ENCODE measurements at regions not wholly inside any gene's neighbourhood (a gene's known extent, or its start where the extent isn't known, plus 50 kb on each side); places are given as distances from the start of the nearest gene placed in this dataset.

DNA sequence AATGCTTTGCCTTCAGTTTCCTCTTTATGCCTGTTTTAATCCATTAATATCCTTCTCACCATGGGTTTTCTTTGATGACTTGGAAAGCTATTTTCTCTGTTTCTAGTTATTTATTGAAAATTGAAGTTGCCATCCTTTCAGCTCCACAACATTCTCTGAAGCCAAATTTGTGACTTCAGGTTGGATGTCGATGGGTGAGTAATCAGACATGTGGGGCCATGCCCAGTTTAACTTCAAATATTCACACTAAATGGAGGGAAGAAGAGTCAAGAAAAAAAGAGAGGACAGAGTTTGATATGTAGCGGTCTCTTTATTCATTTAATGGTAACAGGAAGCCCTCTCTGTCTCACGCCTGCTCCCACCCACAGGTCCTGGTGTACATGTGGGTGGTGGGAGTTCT, 89.1 kb upstream of the RIPOR2 start:
- no peak overlapping the region for H3K9ac ChIP-seq (ENCODE audit: control insufficient read depth, insufficient read depth, low read length)
- H3K79me2 ChIP-seq (ENCODE audit: control insufficient read depth, insufficient read depth, low read length) = no peaks in the 10 kb centered on the region
- in situ Hi-C loops (cut with MboI) (no loop called here), intact Hi-C loops (cut with micrococcal nuclease; ENCODE audit: unreplicated experiment) (loop anchor here (10.0 kb wide), 1 partner anchor 310 kb away; the partner anchor contains the start of gene C6orf62)
- ATAC-seq (no peak), FAIRE-seq (no peak), DNase-seq (ENCODE audit: low read depth, low spot score) (no peak)
- ChIA-PET SMC1A (ENCODE audit: uncharacterized antibody, unreplicated experiment) (interaction anchor here (0.6 to 6.9 kb wide), 16 partner anchors 8 to 230 kb away, joined by 3 to 126 read pairs (median 6); no protein-coding TSS in a partner anchor), CTCF (interaction anchor here (1.0 to 18.8 kb wide), 12 partner anchors 11 to 531 kb away, joined by 3 to 314 read pairs (median 50); partner anchors contain the start of gene RIPOR2), RAD21 (ENCODE audit: unreplicated experiment) (interaction anchor here (0.7 to 5.3 kb wide), 9 partner anchors 18 to 246 kb away, joined by 3 to 134 read pairs (median 27); partner anchors contain the start of gene RIPOR2), POLR2A (no interaction called here)
- H3K36me3 ChIP-seq (ENCODE audit: control insufficient read depth in 2 of 2, insufficient read depth in 2 of 2, low read length in 1 of 2) = no peaks in the 10 kb centered on the region
- H2AFZ ChIP-seq (ENCODE audit: control insufficient read depth, low read depth, low read length) = no peak overlapping the region
- H3K27ac ChIP-seq (ENCODE audit: control insufficient read depth, insufficient read depth) = no peak overlapping the region
- peaks cover 7% of the 10 kb centered on the region for H3K4me1 ChIP-seq (ENCODE audit: control insufficient read depth, insufficient read depth, low read length)
- H3K9me3 ChIP-seq (replicated peaks; ENCODE audit: control insufficient read depth, insufficient read depth, low read length) = no peaks in the 10 kb centered on the region
- no peak overlapping the region for H3K4me3 ChIP-seq
- H3K4me2 ChIP-seq (ENCODE audit: control insufficient read depth, insufficient read depth) = no peak overlapping the region
- no TSS peak for BruUV-seq (replicated peaks)
- TF ChIP-seq LARP7 (IDR thresholded peaks at IDR 0.05) = no peak
- TF ChIP-seq MLLT1 (IDR thresholded peaks at IDR 0.05) = no peak
- no peaks in the 10 kb centered on the region for H4K20me1 ChIP-seq (ENCODE audit: control insufficient read depth, insufficient read depth)
- WGBS (ENCODE audit: insufficient coverage, insufficient replicate concordance, low lambda C conversion rate, missing lambda C conversion rate) = 98% methylated on average over 3 of the region's 3 CpGs
- H3K27me3 ChIP-seq (replicated peaks in 1 of 2; ENCODE audit: control insufficient read depth in 2 of 2, insufficient read depth in 2 of 2, low read length in 1 of 2) = no peaks in the 10 kb centered on the region

GRCh38 chr6:25025248-25025918, 89.6 kb upstream of the RIPOR2 start:
- ChIA-PET RAD21 (ENCODE audit: unreplicated experiment) (interaction anchor here (0.6 to 5.3 kb wide), 21 partner anchors 8 to 246 kb away, joined by 3 to 134 read pairs (median 12); partner anchors contain the start of gene RIPOR2), POLR2A (interaction anchor here (0.5 to 5.6 kb wide), 11 partner anchors 8 to 361 kb away, joined by 3 to 32 read pairs (median 9); partner anchors contain the start of gene C6orf62), CTCF (interaction anchor here (0.7 to 18.8 kb wide), 27 partner anchors 7 to 790 kb away, joined by 3 to 314 read pairs (median 9); partner anchors contain the start of gene RIPOR2), SMC1A (ENCODE audit: uncharacterized antibody, unreplicated experiment) (interaction anchor here (0.6 to 6.9 kb wide), 27 partner anchors 8 to 246 kb away, joined by 3 to 126 read pairs (median 10); no protein-coding TSS in a partner anchor)
- intact Hi-C loops (cut with micrococcal nuclease; ENCODE audit: unreplicated experiment) = loop anchor here (10.0 kb wide), 1 partner anchor 311 kb away; the partner anchor contains the start of gene C6orf62
- Histone ChIP-seq H4K20me1 (ENCODE audit: control insufficient read depth, insufficient read depth) (no peaks in the 10 kb centered on the region), H3K4me1 (ENCODE audit: control insufficient read depth, insufficient read depth, low read length) (peaks cover 7% of the 10 kb centered on the region), H3K4me3 (no peak overlapping the region), H3K27me3 (replicated peaks in 1 of 2; ENCODE audit: control insufficient read depth in 2 of 2, insufficient read depth in 2 of 2, low read length in 1 of 2) (no peaks in the 10 kb centered on the region), H3K36me3 (ENCODE audit: control insufficient read depth in 2 of 2, insufficient read depth in 2 of 2, low read length in 1 of 2) (no peaks in the 10 kb centered on the region), H2AFZ (ENCODE audit: control insufficient read depth, low read depth, low read length) (no peak overlapping the region), H3K9me3 (replicated peaks; ENCODE audit: control insufficient read depth, insufficient read depth, low read length) (no peaks in the 10 kb centered on the region), H3K4me2 (ENCODE audit: control insufficient read depth, insufficient read depth) (no peak overlapping the region), H3K9ac (ENCODE audit: control insufficient read depth, insufficient read depth, low read length) (no peak overlapping the region), H3K79me2 (ENCODE audit: control insufficient read depth, insufficient read depth, low read length) (no peaks in the 10 kb centered on the region), H3K27ac (ENCODE audit: control insufficient read depth, insufficient read depth) (no peak overlapping the region)
- WGBS (ENCODE audit: insufficient coverage, insufficient replicate concordance, low lambda C conversion rate, missing lambda C conversion rate) = 58% methylated on average over 4 of the region's 4 CpGs
- DNase-seq (ENCODE audit: low read depth, low spot score) (no peak), ATAC-seq (no peak), FAIRE-seq (no peak)
- no TSS peak for BruUV-seq (replicated peaks)
- in situ Hi-C loops (cut with MboI) = no loop called here
- TF ChIP-seq TAF1 (IDR thresholded peaks at IDR 0.05; ENCODE audit: borderline replicate concordance, low read depth, low read length) = no peak
- TF ChIP-seq MEF2B (IDR thresholded peaks at IDR 0.05; ENCODE audit: partially characterized antibody, poor library complexity, severe bottlenecking) = no peak
- no peak for TF ChIP-seq YY1 (IDR thresholded peaks at IDR 0.05; ENCODE audit: low read depth, low read length)
- no peak for TF ChIP-seq CBFB (IDR thresholded peaks at IDR 0.05; ENCODE audit: low read depth)
- no peak for TF ChIP-seq NR2F1 (conservative IDR thresholded peaks at IDR 0.05)
- TF ChIP-seq HCFC1 (IDR thresholded peaks at IDR 0.05; ENCODE audit: low read length) = no peak
- no peak for TF ChIP-seq GATAD2B (conservative IDR thresholded peaks at IDR 0.05; ENCODE audit: low read depth)
- TF ChIP-seq SREBF1 (IDR thresholded peaks at IDR 0.05; ENCODE audit: low read length) = no peak
- no peak for TF ChIP-seq JUNB (IDR thresholded peaks at IDR 0.05)
- no peak for TF ChIP-seq TCF3 (IDR thresholded peaks at IDR 0.05; ENCODE audit: borderline replicate concordance, insufficient read depth, low read depth, low read length)
- TF ChIP-seq STAT3 (IDR thresholded peaks at IDR 0.05; ENCODE audit: low read depth, low read length) = no peak
- TF ChIP-seq, protein P1, sequence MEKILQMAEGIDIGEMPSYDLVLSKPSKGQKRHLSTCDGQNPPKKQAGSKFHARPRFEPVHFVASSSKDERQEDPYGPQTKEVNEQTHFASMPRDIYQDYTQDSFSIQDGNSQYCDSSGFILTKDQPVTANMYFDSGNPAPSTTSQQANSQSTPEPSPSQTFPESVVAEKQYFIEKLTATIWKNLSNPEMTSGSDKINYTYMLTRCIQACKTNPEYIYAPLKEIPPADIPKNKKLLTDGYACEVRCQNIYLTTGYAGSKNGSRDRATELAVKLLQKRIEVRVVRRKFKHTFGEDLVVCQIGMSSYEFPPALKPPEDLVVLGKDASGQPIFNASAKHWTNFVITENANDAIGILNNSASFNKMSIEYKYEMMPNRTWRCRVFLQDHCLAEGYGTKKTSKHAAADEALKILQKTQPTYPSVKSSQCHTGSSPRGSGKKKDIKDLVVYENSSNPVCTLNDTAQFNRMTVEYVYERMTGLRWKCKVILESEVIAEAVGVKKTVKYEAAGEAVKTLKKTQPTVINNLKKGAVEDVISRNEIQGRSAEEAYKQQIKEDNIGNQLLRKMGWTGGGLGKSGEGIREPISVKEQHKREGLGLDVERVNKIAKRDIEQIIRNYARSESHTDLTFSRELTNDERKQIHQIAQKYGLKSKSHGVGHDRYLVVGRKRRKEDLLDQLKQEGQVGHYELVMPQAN (conservative IDR thresholded peaks at IDR 0.05) = no peak
- no peak for TF ChIP-seq CHD4 (IDR thresholded peaks at IDR 0.05)

All from GM12878 (cell line).